Transverse colon (tissue), 4 donors: ENCODE measurements at regions not wholly inside any gene's neighbourhood (a gene's known extent, or its start where the extent isn't known, plus 50 kb on each side); places are given as distances from the start of the nearest gene placed in this dataset.

Source experiments
- DNase-seq: peaks from one replicate; pipeline ENCODE4 v3.0.0-alpha.2; 2019
- H3K27ac ChIP-seq, 4 donors: fragments of 200-600 bp; sonication (generic); 2 replicates each; pipeline ENCODE4 v1.5.1; 2016 to 2018; ENCODE audit warnings: inconsistent platforms in 4 of 4
- H3K27me3 ChIP-seq: fragments of 200-600 bp; sonication (generic); 2 replicates; pipeline ENCODE4 v1.5.1; 2017; ENCODE audit warnings: inconsistent platforms
- H3K36me3 ChIP-seq, 4 donors: fragments of 200-600 bp; sonication (generic); 2 replicates each; pipeline ENCODE4 v1.5.1; 2017 to 2019; ENCODE audit warnings: inconsistent platforms in 4 of 4
- H3K4me1 ChIP-seq, 4 donors: fragments of 200-600 bp; sonication (generic); 2 replicates each; pipeline ENCODE4 v1.5.1; 2017 to 2020; ENCODE audit warnings: inconsistent platforms in 4 of 4
- H3K4me3 ChIP-seq, 4 donors: fragments of 200-600 bp; sonication (generic); 1 replicate in 1 of 4; 2 replicates in 3 of 4; pipeline versions ENCODE4 v1.5.1 to v1.6.1; 2017 to 2019; ENCODE audit warnings: inconsistent platforms in 4 of 4
- H3K9me3 ChIP-seq, 2 donors: fragments of 200-600 bp; sonication (generic); 2 replicates each; pipeline ENCODE4 v1.5.1; 2017 to 2019; ENCODE audit warnings: inconsistent platforms in 2 of 2
- CTCF ChIP-seq, 5 experiments: fragments of 200-600 bp in 3 of 5; fragments of 450-650 bp in 2 of 5; sonication (generic) in 3 of 5; IDR thresholded peaks; 1 replicate in 2 of 5; 2 replicates in 3 of 5; pipeline ENCODE4 v1.5.1; 2016 to 2017; ENCODE audit warnings: antibody characterized with exemption in 5 of 5, inconsistent platforms in 3 of 5, mild to moderate bottlenecking in 2 of 5, moderate library complexity in 1 of 5
- EP300 ChIP-seq: sonication (generic); formaldehyde crosslinking; IDR thresholded peaks from one replicate; pipeline ENCODE4 v1.6.1; 2017; ENCODE audit warnings: antibody characterized with exemption, low read depth
- POLR2A ChIP-seq: fragments of 450-650 bp; IDR thresholded peaks from one replicate; pipeline ENCODE4 v1.6.1; 2016; ENCODE audit warnings: antibody characterized with exemption, mild to moderate bottlenecking, moderate library complexity
- POLR2AphosphoS5 ChIP-seq, 3 donors: sonication (generic); formaldehyde crosslinking; IDR thresholded peaks; one replicate each; pipeline ENCODE4 v1.6.1; 2016; ENCODE audit warnings: antibody characterized with exemption in 3 of 3
- WGBS, 2 donors: methylation state at CpG; one replicate each; pipeline ENCODE4 v1.1.5; 2018; ENCODE audit warnings: low coverage in 1 of 2; 5-methylcytosine and 5-hydroxymethylcytosine counted together
- in situ Hi-C, 4 donors: fragments of 200-750 bp; cut with MboI; loops; one replicate each; pipeline versions ENCODE4 v1.15.0 to v1.15.1; 2017; ENCODE audit warnings: low sequenced_read_pairs in 3 of 4, low pct_ligation_motif_present in 1 of 4, low pct_unique_long_range_greater_than_20kb in 1 of 4
- intact Hi-C: fragments of 100-400 bp; cut with DNase I; formaldehyde crosslinking; loops from one replicate; pipeline ENCODE4 v1.15.1; 2023; ENCODE audit warnings: low total_unique reads

GRCh38 chr5:98635656-98636055 lies 137.8 kb upstream of the RGMB start:
- no peaks in the 10 kb centered on the region for H3K4me1 ChIP-seq
- H3K9me3 ChIP-seq = no peaks in the 10 kb centered on the region
- WGBS, 2 donors = 47 to 48% methylated on average over 3 of the region's 3 CpGs
- DNase-seq = no peak
- H3K4me3 ChIP-seq = no peak overlapping the region
- intact Hi-C loops (no loop called here), in situ Hi-C loops (no loop called here)
- H3K27ac ChIP-seq = no peak overlapping the region
- H3K36me3 ChIP-seq = no peaks in the 10 kb centered on the region
- TF ChIP-seq EP300 (no peak), CTCF (IDR thresholded peaks at IDR 0.05) (no peak), POLR2AphosphoS5 (IDR thresholded peaks at IDR 0.05) (no peak), POLR2A (no peak)
- H3K27me3 ChIP-seq = no peaks in the 10 kb centered on the region

- WGBS, 2 donors = 91% methylated on average over 1 of the region's 1 CpG
- intact Hi-C loops (no loop called here), in situ Hi-C loops (no loop called here)
Measured at GRCh38 chr5:98637116-98637515, 136.3 kb upstream of the RGMB start.

GRCh38 chr5:98637557-98637956 lies 135.9 kb upstream of the RGMB start:
- no peak for TF ChIP-seq POLR2A
- TF ChIP-seq POLR2AphosphoS5 (IDR thresholded peaks at IDR 0.05) = no peak
- no peak for TF ChIP-seq CTCF (IDR thresholded peaks at IDR 0.05)
- no peak for TF ChIP-seq EP300
- Histone ChIP-seq H3K27ac (no peak overlapping the region), H3K36me3 (no peaks in the 10 kb centered on the region), H3K4me1 (no peaks in the 10 kb centered on the region), H3K4me3 (no peak overlapping the region), H3K9me3 (no peaks in the 10 kb centered on the region), H3K27me3 (no peaks in the 10 kb centered on the region)
- 76 to 86% methylated on average over 3 of the region's 3 CpGs for WGBS, 2 donors
- no peak for DNase-seq
- intact Hi-C loops = no loop called here
- in situ Hi-C loops = no loop called here

More at GRCh38 chr5:98637116-98637515, 136.3 kb upstream of the RGMB start:
- H3K4me3 ChIP-seq = no peak overlapping the region
- no peaks in the 10 kb centered on the region for H3K9me3 ChIP-seq
- no peaks in the 10 kb centered on the region for H3K27me3 ChIP-seq
- H3K36me3 ChIP-seq = no peaks in the 10 kb centered on the region
- H3K4me1 ChIP-seq = no peaks in the 10 kb centered on the region
- no peak overlapping the region for H3K27ac ChIP-seq
- TF ChIP-seq POLR2A = no peak
- TF ChIP-seq POLR2AphosphoS5 (IDR thresholded peaks at IDR 0.05) = no peak
- no peak for TF ChIP-seq EP300
- TF ChIP-seq CTCF (IDR thresholded peaks at IDR 0.05) = no peak
- DNase-seq = no peak

- Histone ChIP-seq H3K4me3 (no peak overlapping the region), H3K27ac (no peak overlapping the region), H3K36me3 (no peaks in the 10 kb centered on the region), H3K27me3 (no peaks in the 10 kb centered on the region), H3K9me3 (no peaks in the 10 kb centered on the region), H3K4me1 (no peaks in the 10 kb centered on the region)
- 63 to 70% methylated on average over 2 of the region's 2 CpGs for WGBS, 2 donors
- intact Hi-C loops (no loop called here), in situ Hi-C loops (no loop called here)
- no peak for TF ChIP-seq POLR2AphosphoS5 (IDR thresholded peaks at IDR 0.05)
- no peak for TF ChIP-seq POLR2A
- no peak for TF ChIP-seq EP300
- TF ChIP-seq CTCF (IDR thresholded peaks at IDR 0.05) = no peak
- DNase-seq = no peak
Measured at GRCh38 chr5:98638111-98638510, 135.4 kb upstream of the RGMB start.
